HG02973 (cell line): ENCODE measurements at regions not wholly inside any gene's neighbourhood (a gene's known extent, or its start where the extent isn't known, plus 50 kb on each side); places are given as distances from the start of the nearest gene placed in this dataset.

ENCODE experiments used
- ATAC-seq: cut with Tn5 transposase; IDR thresholded peaks from one replicate; pipeline ENCODE4 v1.9.1; 2021; ENCODE audit warnings: moderate library complexity; ENCODE audit not compliant: unreplicated experiment

DNA sequence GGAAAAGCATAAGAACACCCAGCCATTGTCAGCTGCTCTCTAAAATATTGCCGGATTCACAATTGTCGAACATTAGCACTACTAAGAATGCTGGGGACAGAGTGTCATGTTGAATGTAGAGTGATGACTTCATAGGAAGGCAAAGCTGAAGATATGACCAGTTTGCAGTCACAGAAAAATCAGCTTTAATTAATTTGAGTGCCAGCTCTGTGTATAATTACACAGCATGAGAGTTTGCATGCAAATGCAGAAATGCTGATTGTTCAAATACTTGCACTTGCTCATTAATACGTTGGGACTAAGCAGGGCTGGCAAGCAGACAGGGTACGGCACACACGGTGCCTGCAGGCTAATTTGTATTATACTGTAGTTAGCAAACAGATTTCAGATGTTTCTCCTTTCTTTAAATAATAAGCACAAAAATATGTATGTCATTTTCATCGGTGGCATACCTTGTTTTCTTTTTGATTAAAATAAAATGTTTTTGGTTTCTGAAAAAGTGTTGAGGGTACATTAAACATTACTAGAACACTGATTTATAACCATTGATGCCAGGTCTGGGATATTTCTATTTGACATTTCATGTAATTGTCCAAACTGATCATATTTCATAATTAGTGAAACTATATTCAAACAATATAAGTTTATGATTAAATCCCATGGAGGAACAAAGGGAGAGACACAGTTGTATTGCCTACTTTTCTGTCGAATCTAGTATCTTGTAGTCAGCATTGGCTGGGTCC lies 99.8 kb upstream of the ADGRL2 start:
- no peak for ATAC-seq

DNA sequence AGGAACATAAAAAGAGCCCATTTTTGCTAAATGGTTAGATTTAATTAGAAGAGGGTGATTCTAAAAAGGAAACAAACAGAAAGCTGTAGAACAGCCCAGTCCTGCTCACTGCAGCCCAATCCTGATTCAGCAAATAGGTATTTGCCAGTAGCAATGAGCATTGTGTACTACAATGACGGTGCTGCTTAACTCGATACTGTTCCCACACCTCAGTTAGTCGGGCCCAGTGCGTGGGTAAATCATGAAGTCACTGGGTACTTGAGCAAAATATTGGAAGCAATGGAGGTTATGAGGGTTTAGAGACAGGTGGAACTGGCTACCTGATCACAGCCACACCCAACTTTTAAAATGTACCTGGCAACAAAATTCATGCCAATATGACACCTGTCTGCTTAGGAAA lies 101.5 kb upstream of the ADGRL2 start:
- ATAC-seq, result no peak

- ATAC-seq, result no peak
Measured at GRCh38 chr1:81695741-81696140, 105.0 kb upstream of the ADGRL2 start.

DNA sequence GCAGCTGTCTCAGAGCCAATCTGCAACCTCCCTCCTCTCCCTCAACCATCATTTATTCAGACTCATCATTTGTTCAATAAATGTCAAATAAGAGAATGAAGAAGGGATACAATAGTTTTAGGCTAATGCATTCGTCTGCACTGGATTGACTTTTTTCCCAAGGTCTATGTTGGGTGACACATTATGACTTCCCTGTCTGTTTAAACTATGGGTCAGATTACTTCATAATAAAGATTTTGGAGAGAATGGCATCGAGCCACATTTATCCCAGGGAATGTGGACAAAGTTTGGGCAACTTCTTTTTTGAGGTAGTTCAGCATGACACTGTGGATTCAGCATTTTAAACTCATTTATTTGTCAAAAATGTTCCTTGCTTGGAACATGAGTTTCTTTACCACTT lies 107.4 kb upstream of the ADGRL2 start:
- no peak for ATAC-seq

DNA sequence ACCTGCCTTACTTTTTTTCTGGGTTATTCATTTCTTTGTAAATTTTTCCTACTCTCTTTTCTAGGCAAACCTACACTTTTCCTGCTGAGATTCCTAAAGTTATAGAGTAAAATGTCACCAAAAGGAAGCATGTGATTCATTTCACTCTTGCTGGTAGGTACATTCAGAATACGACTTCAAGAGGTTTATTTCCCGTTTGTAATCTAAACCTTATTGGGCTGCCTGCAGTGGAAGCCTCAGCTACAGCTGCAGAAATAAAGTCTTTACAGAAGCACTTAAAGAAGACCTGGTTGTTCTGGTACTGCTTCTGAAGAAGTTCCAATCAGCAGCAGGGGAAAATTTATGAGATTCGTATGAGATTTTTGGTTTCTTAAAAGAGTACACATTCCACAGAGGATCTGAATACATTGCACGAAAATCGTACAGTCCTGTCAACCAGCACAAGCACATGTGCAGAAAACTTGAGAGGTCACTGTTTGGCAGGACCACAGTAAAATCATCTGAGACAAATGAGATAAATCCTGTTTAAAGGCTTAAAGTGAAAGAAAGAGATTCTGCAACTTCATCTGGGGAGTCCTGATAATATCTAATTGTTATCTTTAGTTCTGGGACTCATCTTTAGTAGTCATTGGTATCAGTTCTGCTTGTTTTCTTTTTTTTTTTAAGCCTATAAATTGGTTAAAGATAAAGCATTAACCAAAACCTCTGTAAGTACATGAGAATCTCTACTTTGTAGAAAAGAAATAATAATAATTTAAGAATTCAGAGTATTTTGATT lies 109.9 kb upstream of the ADGRL2 start:
- no peak for ATAC-seq

- ATAC-seq, result no peak
Measured at GRCh38 chr1:81689531-81689941, 111.2 kb upstream of the ADGRL2 start.

DNA sequence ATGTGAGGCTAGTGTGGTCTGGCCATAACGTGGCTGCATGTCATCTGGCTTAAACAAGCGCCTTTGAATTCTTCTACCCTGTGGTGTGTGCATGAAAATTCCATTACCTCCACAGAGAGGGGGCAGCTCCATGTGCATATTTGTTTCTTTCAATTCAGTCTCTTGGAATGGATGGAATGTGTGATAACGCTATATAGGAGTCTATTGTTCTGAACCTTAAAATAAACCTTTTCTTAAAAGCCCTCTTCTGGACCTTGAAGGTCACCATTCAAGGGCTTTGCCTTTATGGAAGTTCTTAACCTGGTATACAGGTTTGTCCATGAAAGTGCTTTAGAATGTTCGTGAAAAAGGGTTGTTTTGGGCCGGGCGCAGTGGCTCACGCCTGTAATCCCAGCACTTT lies 118.2 kb upstream of the ADGRL2 start:
- no peak for ATAC-seq

GRCh38 chr1:81681601-81682266 lies 119.0 kb upstream of the ADGRL2 start:
- ATAC-seq, result no peak

GRCh38 chr1:81681114-81681513 lies 119.6 kb upstream of the ADGRL2 start:
- ATAC-seq, result no peak

DNA sequence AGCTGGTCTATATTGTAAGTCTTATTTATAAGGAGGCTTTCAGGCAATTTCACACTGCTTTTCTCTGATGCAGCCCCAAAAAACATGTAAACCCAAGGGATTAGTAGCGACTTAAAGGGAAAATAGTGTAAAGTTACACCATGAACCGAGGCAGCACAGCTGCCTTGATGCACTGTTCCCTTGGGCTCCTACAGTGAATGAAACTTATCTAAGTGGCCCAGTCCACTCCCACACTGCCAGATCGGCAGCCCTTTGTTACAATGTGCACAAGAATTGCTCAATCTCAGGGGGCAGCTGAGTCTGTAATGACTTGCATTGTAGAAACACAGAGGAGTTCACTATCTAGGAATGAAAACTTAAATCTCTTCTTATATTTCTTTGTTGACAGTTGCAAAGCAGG lies 120.8 kb upstream of the ADGRL2 start:
- ATAC-seq, result no peak

- ATAC-seq, result no peak
Measured at GRCh38 chr1:81678779-81679178, 122.0 kb upstream of the ADGRL2 start.

DNA sequence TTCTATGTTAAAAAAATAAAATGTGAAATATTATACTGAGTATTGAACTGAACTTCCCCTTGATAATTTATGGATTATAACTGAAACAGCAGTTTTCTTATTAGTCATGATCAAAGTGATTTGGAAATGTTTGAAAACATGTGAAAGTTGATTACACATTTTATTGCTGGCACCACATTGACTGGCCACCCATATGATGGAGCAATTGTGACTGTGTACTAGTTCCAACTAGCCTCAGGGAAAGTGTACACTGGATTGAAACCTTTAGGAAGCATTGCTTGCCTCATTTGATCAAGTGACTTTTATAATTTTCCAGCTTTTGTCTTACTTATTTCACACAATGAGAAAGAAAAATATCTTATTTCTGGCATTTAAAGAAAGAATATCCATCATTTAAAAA lies 128.0 kb upstream of the ADGRL2 start:
- no peak for ATAC-seq

- ATAC-seq, result no peak
Measured at GRCh38 chr1:81671038-81671437, 129.7 kb upstream of the ADGRL2 start.

GRCh38 chr1:81670286-81670685 lies 130.4 kb upstream of the ADGRL2 start:
- ATAC-seq, result no peak

GRCh38 chr1:81666586-81666985 lies 134.1 kb upstream of the ADGRL2 start:
- no peak for ATAC-seq

DNA sequence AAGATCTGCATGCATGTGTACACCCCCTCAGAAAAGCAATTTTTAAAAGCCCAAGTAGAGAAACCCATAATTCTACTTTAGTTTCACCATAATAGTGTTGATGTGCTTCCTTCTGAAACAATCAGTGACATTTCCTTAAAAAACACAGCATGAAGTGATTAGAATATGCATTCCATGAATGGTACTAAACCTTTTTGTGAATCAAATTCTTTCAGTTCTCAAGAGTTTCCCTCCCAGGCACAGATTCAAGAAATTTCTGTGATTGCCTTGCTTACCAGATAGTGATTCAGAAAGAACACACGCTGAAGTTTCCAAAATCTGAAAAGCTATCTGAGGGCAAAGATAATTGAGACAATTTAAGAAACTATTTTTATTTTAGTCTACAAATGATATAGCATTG lies 136.4 kb upstream of the ADGRL2 start:
- ATAC-seq, result no peak

DNA sequence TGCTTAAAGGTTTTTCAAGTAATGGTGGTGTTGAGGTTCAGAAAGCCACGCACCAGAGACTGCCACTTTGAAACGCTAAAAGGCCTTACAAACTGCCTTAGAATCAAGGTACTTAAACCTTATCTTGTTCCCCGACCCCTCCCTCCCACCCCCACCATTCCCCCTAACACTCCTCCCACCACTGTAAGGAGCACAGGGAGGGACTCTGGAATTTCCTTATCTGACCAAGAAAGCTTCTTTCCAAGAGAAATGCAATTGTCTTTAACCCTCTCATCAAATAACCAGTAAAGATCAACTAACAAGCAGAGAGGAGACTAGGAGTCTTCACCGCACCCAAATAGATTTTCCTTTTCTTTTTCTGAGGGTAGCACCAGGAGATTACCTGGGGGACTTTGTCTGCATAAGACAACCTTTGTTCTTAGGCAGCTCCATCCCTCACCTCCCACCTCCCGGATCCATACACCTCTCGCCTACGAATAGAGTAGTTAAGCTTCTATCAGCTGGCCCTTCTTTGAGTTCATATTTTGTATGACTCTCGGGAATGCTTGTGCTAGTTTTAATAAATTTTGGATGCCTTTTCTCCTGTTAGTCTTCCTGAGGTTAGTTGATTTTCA lies 137.7 kb upstream of the ADGRL2 start:
- ATAC-seq, result no peak

GRCh38 chr1:81660286-81660685 lies 140.4 kb upstream of the ADGRL2 start:
- no peak for ATAC-seq

GRCh38 chr1:81654657-81655056 lies 146.1 kb upstream of the ADGRL2 start:
- ATAC-seq, result no peak

GRCh38 chr1:81654147-81654546 lies 146.6 kb upstream of the ADGRL2 start:
- no peak for ATAC-seq

DNA sequence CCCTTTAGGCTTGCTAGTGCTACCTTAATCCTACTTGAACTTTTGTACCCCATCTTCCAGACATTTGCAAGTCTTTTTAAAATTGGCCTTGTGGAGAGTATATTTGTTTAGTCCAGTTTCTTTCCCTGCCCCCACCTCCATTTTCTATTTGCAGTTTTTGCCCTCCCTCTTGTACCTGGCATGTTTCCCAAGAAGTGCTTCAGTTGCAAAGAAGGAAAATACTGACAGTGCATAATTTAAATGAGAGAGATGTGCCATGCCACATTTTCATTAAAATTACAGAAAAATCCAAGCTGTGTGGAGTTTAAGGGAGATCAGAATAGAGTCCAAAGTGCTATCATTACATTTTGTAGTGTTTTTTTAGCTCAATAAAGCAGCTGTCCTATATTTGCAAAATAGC lies 150.0 kb upstream of the ADGRL2 start:
- no peak for ATAC-seq

DNA sequence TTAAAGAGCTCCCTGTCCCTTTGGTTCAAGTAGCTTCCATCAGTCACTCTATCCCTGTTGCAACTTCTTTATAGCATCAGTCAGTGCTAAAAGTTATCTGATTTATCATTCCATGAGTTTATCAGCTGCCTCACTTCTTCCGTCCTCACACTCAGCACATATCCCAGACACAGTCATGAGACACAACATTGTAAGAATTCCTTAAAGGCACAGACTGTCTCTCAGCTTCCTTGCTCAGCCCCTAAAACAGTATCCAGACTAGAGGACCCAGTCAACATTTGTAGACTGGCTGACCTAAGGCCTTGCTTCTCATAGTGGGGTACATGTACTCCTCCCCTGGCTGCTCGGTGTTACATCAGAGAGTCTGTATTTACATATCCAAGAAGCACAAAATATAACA lies 164.9 kb upstream of the ADGRL2 start:
- no peak for ATAC-seq
